SK-N-SH (cell line): ENCODE measurements at regions not wholly inside any gene's neighbourhood (a gene's known extent, or its start where the extent isn't known, plus 50 kb on each side); places are given as distances from the start of the nearest gene placed in this dataset.

Experiments
- CTCF ChIA-PET: fragments of 300-600, 350-600 bp; formaldehyde crosslinking; extraction: SDS; loops from one replicate; lab custom pipeline; 2021; lab: Yijun Ruan, JAX
- POLR2A ChIA-PET: fragments of 350-600 bp; sonication (Branson Sonifier 250); formaldehyde crosslinking; extraction: SDS; loops from one replicate; lab custom pipeline; 2020; ENCODE audit warnings: antibody characterized with exemption, inconsistent platforms; lab: Yijun Ruan, JAX
- DNase-seq: peaks from one replicate; pipeline ENCODE4 v3.0.0; 2012
- H2AFZ ChIP-seq: fragments of 200-600 bp; sonication (generic); 2 replicates; pipeline ENCODE4 v1.8.1; 2016; ENCODE audit warnings: antibody characterized with exemption, mild to moderate bottlenecking, low read depth
- H3F3A ChIP-seq: fragments of 200-600 bp; sonication (generic); replicated peaks from 2 replicates; pipeline ENCODE3; 2016; ENCODE audit warnings: antibody characterized with exemption, mild to moderate bottlenecking; ENCODE audit not compliant: insufficient read depth
- H3K27ac ChIP-seq, 2 experiments: fragments of 200-500 bp in 1 of 2; fragments of 200-600 bp in 1 of 2; sonication (Bioruptor generic) in 1 of 2; sonication (generic), shearing (Covaris generic) in 1 of 2; 2 replicates each; pipeline versions ENCODE4 v1.5.1 to v1.6.1; 2014 to 2016; ENCODE audit warnings: low read depth in 2 of 2, inconsistent platforms in 1 of 2, low read length in 1 of 2, mild to moderate bottlenecking in 1 of 2, mixed read lengths in 1 of 2
- H3K27me3 ChIP-seq: fragments of 200-600 bp; sonication (generic), shearing (Covaris generic); 2 replicates; pipeline ENCODE4 v1.6.1; 2016; ENCODE audit warnings: mixed run types; ENCODE audit not compliant: insufficient read depth
- H3K36me3 ChIP-seq, 2 experiments: fragments of 200-500 bp in 1 of 2; fragments of 200-600 bp in 1 of 2; sonication (Bioruptor generic) in 1 of 2; sonication (generic) in 1 of 2; replicated peaks in 1 of 2; 2 replicates each; pipeline versions ENCODE3 to v1.5.1; 2014 to 2016; ENCODE audit warnings: low read length in 1 of 2, mild to moderate bottlenecking in 1 of 2; ENCODE audit not compliant: insufficient read depth in 2 of 2, control insufficient read depth in 1 of 2
- H3K4me1 ChIP-seq, 2 experiments: fragments of 200-500 bp in 1 of 2; fragments of 200-600 bp in 1 of 2; sonication (Bioruptor generic) in 1 of 2; sonication (generic), shearing (Covaris generic) in 1 of 2; 2 replicates each; pipeline versions ENCODE4 v1.5.1 to v1.6.1; 2014 to 2016; ENCODE audit warnings: low read depth in 1 of 2, low read length in 1 of 2, mixed run types in 1 of 2; ENCODE audit not compliant: insufficient read depth in 2 of 2, control insufficient read depth in 1 of 2
- H3K4me2 ChIP-seq: fragments of 200-600 bp; sonication (generic), shearing (Covaris generic); 2 replicates; pipeline ENCODE4 v1.6.1; 2017; ENCODE audit warnings: mixed run types
- H3K4me3 ChIP-seq, 2 experiments: fragments of 200-500 bp in 1 of 2; fragments of 200-600 bp in 1 of 2; sonication (Bioruptor generic) in 1 of 2; sonication (generic), shearing (Covaris generic) in 1 of 2; 2 replicates each; pipeline versions ENCODE4 v1.5.1 to v1.8.1; 2014 to 2016; ENCODE audit warnings: low read depth in 2 of 2, inconsistent platforms in 1 of 2, low read length in 1 of 2, mild to moderate bottlenecking in 1 of 2, mixed read lengths in 1 of 2, moderate library complexity in 1 of 2
- H3K79me2 ChIP-seq: fragments of 200-600 bp; sonication (generic); 2 replicates; pipeline ENCODE4 v1.8.1; 2017; ENCODE audit warnings: mild to moderate bottlenecking; ENCODE audit not compliant: insufficient read depth
- H3K9ac ChIP-seq: fragments of 200-600 bp; sonication (generic); 2 replicates; pipeline ENCODE4 v1.6.1; 2017; ENCODE audit warnings: mixed run types
- H3K9me2 ChIP-seq: fragments of 200-600 bp; sonication (generic); 2 replicates; pipeline ENCODE4 v1.6.1; 2017; ENCODE audit warnings: mixed run types
- H3K9me3 ChIP-seq: fragments of 200-600 bp; sonication (generic); 2 replicates; pipeline ENCODE4 v1.6.1; 2017; ENCODE audit warnings: mixed run types, mild to moderate bottlenecking, moderate library complexity
- H4K20me1 ChIP-seq: fragments of 200-600 bp; sonication (generic); 2 replicates; pipeline ENCODE4 v1.6.1; 2017; ENCODE audit warnings: mild to moderate bottlenecking, mixed run types; ENCODE audit not compliant: insufficient read depth
- CHD2 ChIP-seq: fragments of 150-350 bp; IDR thresholded peaks from 2 replicates; pipeline ENCODE4 v1.6.1; 2018; ENCODE audit warnings: low read length; ENCODE audit not compliant: partially characterized antibody
- CTCF ChIP-seq: fragments of 200-600 bp; sonication (generic); IDR thresholded peaks from 2 replicates; pipeline ENCODE4 v1.6.1; 2017; ENCODE audit warnings: antibody characterized with exemption, mild to moderate bottlenecking, moderate library complexity
- EP300 ChIP-seq, 2 experiments: IDR thresholded peaks; 2 replicates each; pipeline versions ENCODE4 v1.4.0 to v1.6.1; 2012; ENCODE audit warnings: borderline replicate concordance in 1 of 2, low read depth in 1 of 2, low read length in 1 of 2
- GABPA ChIP-seq: IDR thresholded peaks from 2 replicates; pipeline ENCODE4 v1.4.0; 2012; ENCODE audit warnings: low read depth, mild to moderate bottlenecking
- MXI1 ChIP-seq: IDR thresholded peaks from 2 replicates; pipeline ENCODE4 v1.6.1; 2012; ENCODE audit warnings: mild to moderate bottlenecking, low read depth, low read length, improper control_type of control experiment
- NFIC ChIP-seq: IDR thresholded peaks from 2 replicates; pipeline ENCODE4 v1.4.0; 2012; ENCODE audit warnings: borderline replicate concordance
- NRF1 ChIP-seq: IDR thresholded peaks from 2 replicates; pipeline ENCODE4 v1.6.1; 2012; ENCODE audit warnings: low read depth, mild to moderate bottlenecking, low read length
- POLR2AphosphoS5 ChIP-seq: IDR thresholded peaks from 2 replicates; pipeline ENCODE4 v1.6.1; 2012; ENCODE audit warnings: low read depth, low read length
- REST ChIP-seq: IDR thresholded peaks from 2 replicates; pipeline ENCODE4 v1.6.1; 2012; ENCODE audit warnings: mild to moderate bottlenecking, low read depth, low read length, moderate library complexity
- SIN3A ChIP-seq: IDR thresholded peaks from 2 replicates; pipeline ENCODE4 v1.6.1; 2012; ENCODE audit warnings: low read depth, mild to moderate bottlenecking, low read length, moderate library complexity, borderline replicate concordance
- TCF12 ChIP-seq: IDR thresholded peaks from 2 replicates; pipeline ENCODE4 v1.4.0; 2012
- USF1 ChIP-seq: IDR thresholded peaks from 2 replicates; pipeline ENCODE4 v1.4.0; 2012; ENCODE audit warnings: low read depth, borderline replicate concordance
- YY1 ChIP-seq: IDR thresholded peaks from 2 replicates; pipeline ENCODE4 v1.4.0; 2012; ENCODE audit warnings: low read depth, mild to moderate bottlenecking
- WGBS: methylation state at CpG from one replicate; pipeline ENCODE4 v1.1.6; 2017; ENCODE audit warnings: low lambda C conversion rate; 5-methylcytosine and 5-hydroxymethylcytosine counted together

GRCh38 chr12:67200386-67200785 lies 68.8 kb upstream of the CAND1 start:
- Histone ChIP-seq H2AFZ (no peak overlapping the region), H3K4me3 (no peak overlapping the region), H3K4me2 (no peak overlapping the region), H3K4me1 (no peaks in the 10 kb centered on the region), H3K9me3 (no peaks in the 10 kb centered on the region), H3K79me2 (no peaks in the 10 kb centered on the region), H3K9me2 (no peaks in the 10 kb centered on the region), H3K27ac (no peak overlapping the region), H3K36me3 (no peaks in the 10 kb centered on the region), H3K27me3 (no peaks in the 10 kb centered on the region), H4K20me1 (no peaks in the 10 kb centered on the region), H3F3A (no peaks in the 10 kb centered on the region)
- ChIA-PET POLR2A (no interaction called here), CTCF (no interaction called here)
- DNase-seq = no peak
- 5% methylated on average over 1 of the region's 1 CpG for WGBS
- no peak for TF ChIP-seq TCF12
- no peak for TF ChIP-seq YY1
- no peak for TF ChIP-seq MXI1
- no peak for TF ChIP-seq NFIC
- TF ChIP-seq USF1 = no peak
- no peak for TF ChIP-seq CHD2
- TF ChIP-seq GABPA = no peak
- no peak for TF ChIP-seq POLR2AphosphoS5
- TF ChIP-seq, all 33 proteins: peak for 0
- no peak overlapping the region for H3K9ac ChIP-seq

GRCh38 chr12:67202011-67202677 lies 67.0 kb upstream of the CAND1 start:
- H3K9me3 ChIP-seq = no peaks in the 10 kb centered on the region
- 12% methylated on average over 7 of the region's 7 CpGs for WGBS
- no peak overlapping the region for H2AFZ ChIP-seq
- no peak overlapping the region for H3K4me2 ChIP-seq
- H4K20me1 ChIP-seq = no peaks in the 10 kb centered on the region
- TF ChIP-seq CTCF (no peak), EP300 (IDR thresholded peaks at IDR 0.05; ENCODE audit: borderline replicate concordance in 1 of 2, low read depth in 1 of 2, low read length in 1 of 2) (no peak), NRF1 (no peak), REST (no peak), SIN3A (no peak), MXI1 (no peak), USF1 (no peak), GABPA (no peak)
- TF ChIP-seq, all 33 proteins: peak for 0
- no peaks in the 10 kb centered on the region for H3K4me1 ChIP-seq
- CTCF ChIA-PET = no interaction called here
- no peak overlapping the region for H3K4me3 ChIP-seq
- no peak for DNase-seq
- H3K9ac ChIP-seq = no peak overlapping the region
- no peaks in the 10 kb centered on the region for H3K9me2 ChIP-seq
- no peak overlapping the region for H3K27ac ChIP-seq
- POLR2A ChIA-PET = no interaction called here
- no peaks in the 10 kb centered on the region for H3K27me3 ChIP-seq
- no peaks in the 10 kb centered on the region for H3F3A ChIP-seq
- no peaks in the 10 kb centered on the region for H3K79me2 ChIP-seq
- H3K36me3 ChIP-seq = no peaks in the 10 kb centered on the region
